ENCODE measurements at regions not wholly inside any gene's neighbourhood (a gene's known extent, or its start where the extent isn't known, plus 50 kb on each side); places are given as distances from the start of the nearest gene placed in this dataset.
"Not testable (repeated sequence)": the region's sequence is repeated elsewhere in the genome, so short reads cannot be mapped to it uniquely, and the experiment has no call there.

DNA sequence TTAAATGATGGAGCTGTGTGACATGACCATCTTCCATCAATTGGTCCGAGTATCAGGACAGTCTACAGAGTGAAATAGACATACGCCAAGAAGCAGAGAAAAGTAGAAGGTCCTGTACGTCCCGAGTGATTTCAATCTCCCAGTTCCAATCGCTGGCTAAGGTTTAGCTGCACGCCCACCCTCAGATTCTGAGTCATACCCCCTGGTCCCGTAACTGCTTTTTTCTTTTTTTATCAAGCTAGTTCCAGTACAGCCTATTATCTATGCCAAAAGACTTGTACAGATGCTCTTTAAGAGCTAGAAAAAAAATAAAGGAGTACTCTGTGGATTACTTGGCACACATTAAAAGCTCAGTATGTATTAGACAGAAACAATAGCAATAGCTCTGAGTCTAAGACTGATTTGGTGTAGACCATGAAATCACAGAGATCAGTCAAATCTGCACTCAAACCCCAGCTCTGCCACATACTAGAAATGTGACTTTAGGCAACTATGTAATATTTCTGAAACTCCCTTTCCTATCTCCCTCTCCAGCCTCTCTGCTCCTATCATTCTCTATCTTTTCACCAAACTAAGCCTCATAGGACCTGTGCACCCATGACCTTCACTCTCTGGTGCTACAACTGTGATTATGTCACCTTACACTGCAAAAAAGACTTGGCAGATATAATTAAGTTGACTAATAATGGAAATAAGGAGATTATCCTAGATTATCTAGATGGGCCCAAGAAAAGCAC is 63.0 kb upstream of the SRRM3 start:
- not testable (repeated sequence) for H3K4me3 Mint-ChIP-seq; H3K27me3 Mint-ChIP-seq (ENCODE audit: low read depth); DNase-seq (ENCODE audit: low spot score); H3K36me3 Mint-ChIP-seq (ENCODE audit: low read depth); H3K27ac Mint-ChIP-seq; H3K9me3 Mint-ChIP-seq
- peaks cover 41% of the 10 kb centered on the region for H3K4me1 Mint-ChIP-seq (ENCODE audit: low read depth)

DNA sequence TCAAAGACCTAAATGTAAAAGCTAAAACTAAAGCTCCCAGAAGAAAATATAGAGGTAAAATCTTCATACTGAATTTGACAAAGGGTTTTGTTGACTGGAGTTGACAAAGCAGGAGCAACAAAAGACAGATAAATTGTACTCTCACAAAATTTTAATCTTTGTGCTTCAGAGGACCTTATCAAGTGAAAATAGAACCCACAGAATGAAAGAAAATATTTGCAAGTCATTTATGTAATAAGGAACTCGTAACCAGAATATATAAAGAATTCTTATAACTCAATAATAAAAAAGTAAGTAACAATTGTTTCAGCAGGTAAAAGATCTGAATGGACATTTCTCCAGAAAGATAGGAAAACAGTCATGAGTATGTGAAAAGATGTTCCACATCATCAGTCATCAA is 62.0 kb upstream of the SRRM3 start:
- peaks cover 3% of the 10 kb centered on the region for H3K27me3 Mint-ChIP-seq (ENCODE audit: low read depth)
- peaks cover 42% of the 10 kb centered on the region for H3K4me1 Mint-ChIP-seq (ENCODE audit: low read depth)
- no peak overlapping the region for H3K4me3 Mint-ChIP-seq
- no peak for DNase-seq (ENCODE audit: low spot score)
- no peak overlapping the region for H3K27ac Mint-ChIP-seq
- peaks cover 7% of the 10 kb centered on the region for H3K36me3 Mint-ChIP-seq (ENCODE audit: low read depth)
- peaks cover 8% of the 10 kb centered on the region for H3K9me3 Mint-ChIP-seq

GRCh38 chr7:76140259-76140658 is 61.4 kb upstream of the SRRM3 start:
- peaks cover 46% of the 10 kb centered on the region for H3K4me1 Mint-ChIP-seq (ENCODE audit: low read depth)
- not testable (repeated sequence) for H3K36me3 Mint-ChIP-seq (ENCODE audit: low read depth); H3K27me3 Mint-ChIP-seq (ENCODE audit: low read depth); H3K27ac Mint-ChIP-seq; H3K4me3 Mint-ChIP-seq; H3K9me3 Mint-ChIP-seq; DNase-seq (ENCODE audit: low spot score)

GRCh38 chr7:76142861-76143260 is 58.8 kb upstream of the SRRM3 start:
- Mint-ChIP-seq H3K27me3 (ENCODE audit: low read depth) (no peaks in the 10 kb centered on the region), H3K4me3 (peak overlapping the region; percentile 71), H3K9me3 (peaks cover 8% of the 10 kb centered on the region), H3K36me3 (ENCODE audit: low read depth) (peaks cover 7% of the 10 kb centered on the region), H3K27ac (peak overlapping the region; percentile 86), H3K4me1 (ENCODE audit: low read depth) (peaks cover 40% of the 10 kb centered on the region)
- peak; percentile 30 for DNase-seq (ENCODE audit: low spot score)

DNA sequence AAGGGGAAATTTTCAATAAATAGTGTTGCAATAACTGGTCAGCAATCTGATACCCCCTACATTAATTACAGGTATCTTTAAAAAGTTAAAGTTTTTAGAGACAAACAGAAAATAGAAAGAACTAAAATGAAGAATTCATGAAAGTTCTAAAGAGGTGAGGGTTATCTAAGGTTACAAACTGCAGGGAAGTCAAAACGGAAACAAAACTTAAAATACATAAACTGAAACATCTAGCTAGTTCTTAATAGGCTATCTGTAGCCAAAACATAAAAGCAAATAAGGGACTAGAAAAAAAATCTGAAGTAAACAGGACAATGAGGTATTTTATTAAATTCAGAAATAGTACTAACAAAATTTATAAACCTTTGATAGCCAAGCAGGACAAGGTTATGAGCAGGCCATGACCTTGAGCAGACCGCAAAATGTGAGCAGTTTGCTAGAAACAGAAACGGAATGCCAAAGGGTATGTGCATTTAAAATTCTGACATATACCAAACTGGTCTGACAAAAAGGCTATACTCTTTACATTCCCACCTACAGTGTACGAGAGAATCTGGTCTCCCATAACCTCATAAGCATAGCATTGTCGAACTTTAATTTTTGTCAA is 56.9 kb upstream of the SRRM3 start:
- Mint-ChIP-seq H3K4me1 (ENCODE audit: low read depth) (peaks cover 28% of the 10 kb centered on the region), H3K4me3 (peak overlapping the region; percentile 48), H3K27ac (peak overlapping the region; percentile 58)
- DNase-seq (ENCODE audit: low spot score); H3K36me3 Mint-ChIP-seq (ENCODE audit: low read depth); H3K27me3 Mint-ChIP-seq (ENCODE audit: low read depth); H3K9me3 Mint-ChIP-seq: not testable (repeated sequence)

- Mint-ChIP-seq H3K4me1 (ENCODE audit: low read depth) (peaks cover 28% of the 10 kb centered on the region), H3K27me3 (ENCODE audit: low read depth) (no peaks in the 10 kb centered on the region), H3K4me3 (no peak overlapping the region), H3K27ac (no peak overlapping the region), H3K9me3 (no peaks in the 10 kb centered on the region), H3K36me3 (ENCODE audit: low read depth) (peaks cover 7% of the 10 kb centered on the region)
- no peak for DNase-seq (ENCODE audit: low spot score)
Measured at GRCh38 chr7:76146374-76146773, 55.3 kb upstream of the SRRM3 start.

DNA sequence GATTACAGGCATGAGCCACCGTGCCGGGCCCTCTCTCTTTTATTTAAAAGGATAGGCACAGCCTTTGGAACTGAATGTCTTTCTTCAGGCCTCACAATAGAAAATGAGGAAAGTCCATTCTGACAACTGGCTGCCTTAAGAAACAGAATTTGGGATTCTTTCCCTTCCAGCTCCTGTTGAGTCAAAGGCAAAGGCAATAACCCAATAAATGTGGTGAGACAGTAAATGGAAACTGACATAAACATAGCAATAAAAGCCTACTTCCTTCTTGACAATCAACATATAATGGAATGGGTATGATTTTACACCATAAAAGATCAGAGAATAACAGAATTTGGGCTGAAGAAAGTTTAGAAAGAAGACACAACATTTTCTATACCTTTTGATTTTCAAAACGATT is 52.7 kb upstream of the SRRM3 start:
- not testable (repeated sequence) for H3K27ac Mint-ChIP-seq; DNase-seq (ENCODE audit: low spot score); H3K9me3 Mint-ChIP-seq; H3K27me3 Mint-ChIP-seq (ENCODE audit: low read depth); H3K36me3 Mint-ChIP-seq (ENCODE audit: low read depth); H3K4me3 Mint-ChIP-seq
- peaks cover 31% of the 10 kb centered on the region for H3K4me1 Mint-ChIP-seq (ENCODE audit: low read depth)

DNA sequence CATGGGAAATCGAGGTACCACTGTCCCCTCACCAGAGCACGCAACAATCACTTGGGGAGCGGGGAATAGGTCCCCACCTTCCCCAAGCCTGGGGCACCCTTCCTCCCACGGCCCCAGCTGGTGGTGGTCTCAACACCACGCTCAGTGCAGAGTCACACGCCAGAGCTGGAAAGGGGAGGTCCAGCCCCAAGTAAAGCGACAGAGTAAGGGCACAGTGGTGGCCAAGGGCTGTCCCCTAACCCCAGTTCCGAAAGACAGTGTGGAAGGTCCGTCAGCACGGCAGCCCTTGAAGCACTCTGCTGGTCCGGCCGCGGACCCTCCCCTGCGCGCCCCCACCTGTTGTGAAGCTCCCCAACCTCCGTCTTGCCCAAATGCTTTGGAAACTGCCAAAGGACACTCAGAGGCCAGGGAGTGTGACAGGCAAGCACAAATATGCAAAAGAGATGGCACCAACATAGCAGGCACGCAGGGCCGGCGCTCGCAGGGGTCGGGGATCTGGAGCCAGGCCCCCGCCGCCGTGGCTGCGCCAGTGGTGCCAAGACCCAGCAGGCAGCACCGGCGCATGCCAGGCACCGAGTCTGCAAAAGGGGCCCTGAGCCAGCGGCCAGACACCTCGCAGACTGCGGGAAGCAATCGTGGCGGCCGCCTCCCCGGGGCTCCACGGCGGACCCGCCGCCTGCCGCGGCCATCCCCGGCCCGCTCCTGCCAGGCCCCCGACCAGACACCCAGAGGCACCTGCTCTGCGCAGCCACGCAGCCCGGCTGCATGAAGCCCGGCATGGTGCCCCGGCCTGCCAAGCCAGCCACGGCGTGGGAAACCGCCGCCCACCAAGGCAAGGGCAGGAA is 51.6 kb upstream of the SRRM3 start:
- H3K36me3 Mint-ChIP-seq (ENCODE audit: low read depth), result no peaks in the 10 kb centered on the region
- peaks cover 28% of the 10 kb centered on the region for H3K4me1 Mint-ChIP-seq (ENCODE audit: low read depth)
- H3K4me3 Mint-ChIP-seq, result no peak overlapping the region
- no peaks in the 10 kb centered on the region for H3K9me3 Mint-ChIP-seq
- no peak overlapping the region for H3K27ac Mint-ChIP-seq
- no peak for DNase-seq (ENCODE audit: low spot score)
- H3K27me3 Mint-ChIP-seq (ENCODE audit: low read depth), result no peaks in the 10 kb centered on the region

Measured in T-helper 2 cell treated with Interferon-gamma antibody and Interleukin-4, amounts not matched to agents 5 μg/mL and 100 μg/mL, for 36 hours (primary cell).